H1 (cell line): ENCODE measurements at regions not wholly inside any gene's neighbourhood (a gene's known extent, or its start where the extent isn't known, plus 50 kb on each side); places are given as distances from the start of the nearest gene placed in this dataset.
A peak's percentile ranks its signal among the peaks of the same experiment; 100 is the strongest.

Experiments used
- CTCF ChIA-PET: fragments of 300-600 bp; sonication (Branson Sonifier 250); formaldehyde crosslinking; loops from one replicate; lab custom pipeline; 2021; ENCODE audit not compliant: partially characterized antibody; lab: Charles Lee
- POLR2A ChIA-PET: fragments of 300-600 bp; sonication (Branson Sonifier 250); formaldehyde crosslinking; loops from one replicate; lab custom pipeline; 2021; ENCODE audit warnings: inconsistent platforms; ENCODE audit not compliant: partially characterized antibody; lab: Charles Lee
- DNase-seq, 2 experiments: peaks; one replicate each; pipeline versions ENCODE4 v3.0.0 to v3.0.0-alpha.2; 2010 to 2022; ENCODE audit warnings: low spot score in 2 of 2, low read depth in 1 of 2, mixed read lengths in 1 of 2
- FAIRE-seq: peaks from 2 replicates; lab custom pipeline; 2011; peaks lifted over from hg19 to GRCh38; lab: Jason Lieb, UNC
- H2AFZ ChIP-seq: 2 replicates; pipeline ENCODE4 v1.8.1; 2012; ENCODE audit warnings: low read length, inconsistent platforms
- H2AK5ac ChIP-seq: 2 replicates; pipeline ENCODE4 v1.6.1; 2013; ENCODE audit warnings: low read depth, low read length
- H2BK120ac ChIP-seq: replicated peaks from 2 replicates; pipeline ENCODE3; 2013; ENCODE audit warnings: low read depth, low read length, inconsistent platforms
- H2BK12ac ChIP-seq: 2 replicates; pipeline ENCODE4 v1.6.1; 2013; ENCODE audit warnings: low read depth, low read length
- H2BK15ac ChIP-seq: 2 replicates; pipeline ENCODE4 v1.6.1; 2013; ENCODE audit warnings: low read length
- H2BK20ac ChIP-seq: 2 replicates; pipeline ENCODE4 v1.6.1; 2013; ENCODE audit warnings: low read length
- H2BK5ac ChIP-seq: 2 replicates; pipeline ENCODE4 v1.6.1; 2013; ENCODE audit warnings: low read depth, low read length
- H3K14ac ChIP-seq: 2 replicates; pipeline ENCODE4 v1.6.1; 2013; ENCODE audit warnings: inconsistent platforms; ENCODE audit not compliant: insufficient read length
- H3K18ac ChIP-seq: 2 replicates; pipeline ENCODE4 v1.6.1; 2013; ENCODE audit warnings: low read length; ENCODE audit errors: extremely low read depth
- H3K23ac ChIP-seq: 2 replicates; pipeline ENCODE4 v1.6.1; 2013; ENCODE audit warnings: inconsistent platforms; ENCODE audit not compliant: insufficient read length
- H3K23me2 ChIP-seq: 2 replicates; pipeline ENCODE4 v1.6.1; 2013; ENCODE audit warnings: low read depth, low read length
- H3K27ac ChIP-seq: 2 replicates; pipeline ENCODE4 v1.6.1; 2011; ENCODE audit warnings: low read depth, low read length, inconsistent platforms
- H3K27me3 ChIP-seq, 4 experiments: replicated peaks in 1 of 4; 1 replicate in 1 of 4; 2 replicates in 3 of 4; pipeline versions ENCODE4 v1.6.1 to v1.8.1; 2011 to 2013; ENCODE audit warnings: low read length in 3 of 4, mild to moderate bottlenecking in 3 of 4, inconsistent platforms in 2 of 4, mixed read lengths in 2 of 4, moderate library complexity in 1 of 4; ENCODE audit not compliant: control insufficient read depth in 3 of 4, insufficient read depth in 3 of 4; ENCODE audit errors: extremely low read depth in 1 of 4
- H3K36me3 ChIP-seq, 4 experiments: 2 replicates each; pipeline versions ENCODE4 v1.6.1 to v1.8.1; 2011 to 2013; ENCODE audit warnings: mild to moderate bottlenecking in 4 of 4, low read length in 3 of 4, moderate library complexity in 2 of 4, control low read depth in 1 of 4, inconsistent platforms in 1 of 4; ENCODE audit not compliant: insufficient read depth in 4 of 4, control insufficient read depth in 2 of 4
- H3K4ac ChIP-seq: replicated peaks from 2 replicates; pipeline ENCODE3; 2013; ENCODE audit warnings: low read length, low read depth, mixed read lengths, inconsistent platforms; ENCODE audit not compliant: insufficient read length
- H3K4me1 ChIP-seq, 4 experiments: replicated peaks in 1 of 4; 1 replicate in 1 of 4; 2 replicates in 3 of 4; pipeline versions ENCODE4 v1.6.1 to v1.8.1; 2011 to 2013; ENCODE audit warnings: low read length in 3 of 4, inconsistent platforms in 2 of 4, mixed read lengths in 1 of 4; ENCODE audit not compliant: insufficient read depth in 4 of 4, control insufficient read depth in 3 of 4
- H3K4me2 ChIP-seq, 2 experiments: 2 replicates each; pipeline versions ENCODE4 v1.6.1 to v1.8.1; 2011 to 2013; ENCODE audit warnings: low read depth in 2 of 2, low read length in 2 of 2, control low read depth in 1 of 2, inconsistent platforms in 1 of 2, mild to moderate bottlenecking in 1 of 2; ENCODE audit not compliant: insufficient read depth in 1 of 2
- H3K4me3 ChIP-seq, 4 experiments: fragments of 200-600, 300-600 bp in 1 of 4; sonication (generic), shearing (Covaris generic), sonication (Bioruptor Twin) in 1 of 4; 2 replicates each; pipeline versions ENCODE4 v1.5.1 to v1.8.1; 2011 to 2016; ENCODE audit warnings: low read length in 4 of 4, low read depth in 3 of 4, control low read depth in 2 of 4, inconsistent platforms in 2 of 4, mild to moderate bottlenecking in 2 of 4, mixed read lengths in 1 of 4, moderate library complexity in 1 of 4; ENCODE audit not compliant: insufficient read depth in 2 of 4; ENCODE audit errors: extremely low read depth in 1 of 4
- H3K56ac ChIP-seq: replicated peaks from 2 replicates; pipeline ENCODE3; 2013; ENCODE audit warnings: low read depth, mild to moderate bottlenecking, mixed read lengths, low read length, inconsistent platforms; ENCODE audit not compliant: insufficient read length
- H3K79me1 ChIP-seq: 2 replicates; pipeline ENCODE4 v1.6.1; 2013; ENCODE audit warnings: low read depth, low read length, control low read depth
- H3K79me2 ChIP-seq, 2 experiments: 2 replicates each; pipeline versions ENCODE4 v1.6.1 to v1.8.1; 2012 to 2013; ENCODE audit warnings: low read length in 2 of 2, mild to moderate bottlenecking in 2 of 2, inconsistent platforms in 1 of 2; ENCODE audit not compliant: insufficient read depth in 2 of 2, control insufficient read depth in 1 of 2
- H3K9ac ChIP-seq, 4 experiments: replicated peaks in 1 of 4; 1 replicate in 1 of 4; 2 replicates in 3 of 4; pipeline versions ENCODE4 v1.6.1 to v1.8.1; 2011 to 2013; ENCODE audit warnings: low read depth in 3 of 4, low read length in 3 of 4, control low read depth in 2 of 4, mild to moderate bottlenecking in 2 of 4, moderate library complexity in 2 of 4, inconsistent platforms in 1 of 4; ENCODE audit errors: extremely low read depth in 1 of 4
- H3K9me3 ChIP-seq, 2 experiments: 2 replicates each; pipeline versions ENCODE4 v1.6.1 to v1.8.1; 2012 to 2013; ENCODE audit warnings: mild to moderate bottlenecking in 2 of 2, moderate library complexity in 2 of 2, control low read depth in 1 of 2, inconsistent platforms in 1 of 2, low read depth in 1 of 2, low read length in 1 of 2, mixed read lengths in 1 of 2; ENCODE audit not compliant: insufficient read depth in 2 of 2
- H4K20me1 ChIP-seq, 2 experiments: replicated peaks in 1 of 2; 2 replicates each; pipeline versions ENCODE3 to v1.8.1; 2011 to 2013; ENCODE audit warnings: inconsistent platforms in 2 of 2, low read length in 2 of 2, mild to moderate bottlenecking in 1 of 2; ENCODE audit not compliant: insufficient read depth in 2 of 2, control insufficient read depth in 1 of 2
- H4K5ac ChIP-seq: 2 replicates; pipeline ENCODE4 v1.6.1; 2013; ENCODE audit warnings: low read length, low read depth, mixed read lengths, inconsistent platforms; ENCODE audit not compliant: insufficient read length
- H4K8ac ChIP-seq: 2 replicates; pipeline ENCODE4 v1.8.0; 2013; ENCODE audit warnings: mild to moderate bottlenecking, moderate library complexity, low read length, inconsistent platforms; ENCODE audit not compliant: insufficient read depth; ENCODE audit errors: extremely low read depth
- H4K91ac ChIP-seq: replicated peaks from 2 replicates; pipeline ENCODE3; 2013; ENCODE audit warnings: low read length, mixed read lengths, inconsistent platforms; ENCODE audit not compliant: insufficient read length
- BCL11A ChIP-seq, 2 experiments: IDR thresholded peaks; one replicate each; pipeline ENCODE4 v1.6.1; 2011; ENCODE audit warnings: low read depth in 2 of 2, low read length in 2 of 2, mild to moderate bottlenecking in 2 of 2
- CEBPB ChIP-seq: IDR thresholded peaks from 2 replicates; pipeline ENCODE4 v1.6.1; 2012; ENCODE audit warnings: low read depth, low read length
- CTBP2 ChIP-seq: IDR thresholded peaks from 2 replicates; pipeline ENCODE4 v1.7.0; 2011; ENCODE audit warnings: borderline replicate concordance, mild to moderate bottlenecking, moderate library complexity, mixed read lengths, low read length; ENCODE audit not compliant: insufficient read depth, insufficient read length
- HDAC2 ChIP-seq, 2 experiments: fragments of 300-600 bp in 1 of 2; sonication (generic) in 1 of 2; IDR thresholded peaks; 2 replicates each; pipeline ENCODE4 v1.6.1; 2011 to 2012; ENCODE audit warnings: low read depth in 2 of 2, low read length in 2 of 2, mild to moderate bottlenecking in 2 of 2, moderate library complexity in 2 of 2, borderline replicate concordance in 1 of 2, inconsistent platforms in 1 of 2
- JUN ChIP-seq: IDR thresholded peaks from 2 replicates; pipeline ENCODE4 v1.6.1; 2011; ENCODE audit warnings: low read depth, mild to moderate bottlenecking, improper control_type of control experiment, low read length
- MAFK ChIP-seq: IDR thresholded peaks from 2 replicates; pipeline ENCODE4 v1.6.1; 2012; ENCODE audit warnings: low read depth, mild to moderate bottlenecking, improper control_type of control experiment, low read length
- RNF2 ChIP-seq: fragments of 200-900, 300-1000 bp; sonication (generic); IDR thresholded peaks from 2 replicates; pipeline ENCODE4 v1.7.1; 2016; ENCODE audit warnings: borderline replicate concordance, low read depth, mild to moderate bottlenecking, antibody characterized with exemption, low read length; ENCODE audit not compliant: poor library complexity, severe bottlenecking; ENCODE audit errors: missing control alignments
- SAP30 ChIP-seq: fragments of 300-600 bp; sonication (generic); IDR thresholded peaks from 2 replicates; pipeline ENCODE4 v1.7.1; 2012; ENCODE audit warnings: low read length, moderate library complexity, mild to moderate bottlenecking, inconsistent platforms; ENCODE audit not compliant: insufficient read depth, insufficient replicate concordance
- SP4 ChIP-seq: IDR thresholded peaks from 2 replicates; pipeline ENCODE4 v1.6.1; 2012; ENCODE audit warnings: low read length, inconsistent platforms
- TBP ChIP-seq: IDR thresholded peaks from 2 replicates; pipeline ENCODE4 v1.6.1; 2011; ENCODE audit warnings: low read depth, low read length, improper control_type of control experiment
- TCF12 ChIP-seq: IDR thresholded peaks from 2 replicates; pipeline ENCODE4 v1.6.1; 2011; ENCODE audit warnings: low read depth, mild to moderate bottlenecking, low read length
- WGBS, 2 experiments: shearing (Covaris generic) in 1 of 2; methylation state at CpG; one replicate each; pipeline versions ENCODE4 v1.1.6 to v1.1.7; 2013 to 2015; ENCODE audit warnings: low lambda C conversion rate in 2 of 2, mixed read lengths in 2 of 2, inconsistent platforms in 1 of 2, low coverage in 1 of 2, missing lambda C conversion rate in 1 of 2; ENCODE audit not compliant: insufficient replicate concordance in 2 of 2, insufficient coverage in 1 of 2, insufficient read length in 1 of 2; ENCODE audit errors: extremely low coverage in 1 of 2, missing lambda C conversion rate in 1 of 2; 5-methylcytosine and 5-hydroxymethylcytosine counted together
- TF ChIP-seq, protein P1 (sequence below): IDR thresholded peaks from 2 replicates; pipeline ENCODE4 v1.6.1; 2012; ENCODE audit warnings: inconsistent platforms

DNA sequence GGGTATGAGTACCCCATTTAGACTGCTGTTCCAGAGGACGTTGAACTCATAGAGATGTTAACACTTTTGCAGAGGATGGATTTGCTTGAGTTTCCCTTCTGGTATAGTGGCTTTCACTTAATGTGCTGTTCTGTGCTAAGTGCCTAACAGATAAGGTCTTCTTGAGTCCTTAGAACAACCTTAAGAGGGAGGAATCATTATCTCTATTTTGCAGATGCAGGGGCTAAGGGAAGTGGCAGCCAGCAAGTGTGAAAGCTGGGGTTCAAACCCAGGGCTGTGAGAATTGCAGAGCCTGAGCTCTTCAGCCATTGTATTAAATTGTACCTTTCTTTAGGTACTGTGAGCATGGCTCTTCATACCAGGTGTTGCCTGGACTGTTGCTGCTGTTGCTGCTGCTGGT, 122.1 kb upstream of the NRXN3 start:
- H4K5ac ChIP-seq: no peak overlapping the region
- no peak overlapping the region for H2BK20ac ChIP-seq
- no peaks in the 10 kb centered on the region for H3K79me1 ChIP-seq
- H4K8ac ChIP-seq: no peak overlapping the region
- CTCF ChIA-PET: interaction anchor here (1.2 to 1.5 kb wide), 3 partner anchors 26 to 548 kb away, joined by 3 to 4 read pairs (median 3); no protein-coding TSS in a partner anchor
- H3K4me3 ChIP-seq: no peak overlapping the region
- H2AFZ ChIP-seq: 0 out of 2 replicates have a peak overlapping the region, but pooled peaks have one; percentile 19
- H3K4me2 ChIP-seq: no peak overlapping the region
- FAIRE-seq (no peak), DNase-seq (no peak)
- H4K20me1 ChIP-seq: no peaks in the 10 kb centered on the region
- no peaks in the 10 kb centered on the region; a peak in 1 of 4 replicates for H3K9me3 ChIP-seq
- H2AK5ac ChIP-seq: no peak overlapping the region
- H2BK12ac ChIP-seq: peak overlapping the region; percentile 28; the same call in 1 of the 2 replicates
- no peaks in the 10 kb centered on the region for H3K79me2 ChIP-seq
- no peaks in the 10 kb centered on the region for H3K27me3 ChIP-seq
- no peak overlapping the region for H3K14ac ChIP-seq
- H4K91ac ChIP-seq: no peak overlapping the region
- H3K56ac ChIP-seq: no peak overlapping the region
- no peak overlapping the region for H3K18ac ChIP-seq
- H3K23ac ChIP-seq: no peak overlapping the region
- WGBS, 2 experiments: 100% methylated on average over 1 of the region's 1 CpG; no CpG with 5 or more reads in 1 of the 2 experiments
- no peak overlapping the region for H3K9ac ChIP-seq
- H3K4ac ChIP-seq: no peak overlapping the region
- no peak for TF ChIP-seq MAFK
- no peak for TF ChIP-seq HDAC2 (IDR thresholded peaks at IDR 0.05; ENCODE audit: borderline replicate concordance in 1 of 2, low read depth in 2 of 2, low read length in 2 of 2)
- no peak for TF ChIP-seq TCF12
- TF ChIP-seq RNF2: no peak
- TF ChIP-seq BCL11A (IDR thresholded peaks at IDR 0.05; ENCODE audit: low read depth in 2 of 2, low read length in 2 of 2): no peak
- TF ChIP-seq SAP30: no peak
- TF ChIP-seq, protein P1, sequence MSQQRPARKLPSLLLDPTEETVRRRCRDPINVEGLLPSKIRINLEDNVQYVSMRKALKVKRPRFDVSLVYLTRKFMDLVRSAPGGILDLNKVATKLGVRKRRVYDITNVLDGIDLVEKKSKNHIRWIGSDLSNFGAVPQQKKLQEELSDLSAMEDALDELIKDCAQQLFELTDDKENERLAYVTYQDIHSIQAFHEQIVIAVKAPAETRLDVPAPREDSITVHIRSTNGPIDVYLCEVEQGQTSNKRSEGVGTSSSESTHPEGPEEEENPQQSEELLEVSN: no peak
- TF ChIP-seq TBP: no peak
- TF ChIP-seq CTBP2: no peak
- no peak for TF ChIP-seq CEBPB
- no peak for TF ChIP-seq JUN
- no peak for TF ChIP-seq SP4
- H3K27ac ChIP-seq: no peak overlapping the region
- no peaks in the 10 kb centered on the region for H3K36me3 ChIP-seq
- no peaks in the 10 kb centered on the region for H3K4me1 ChIP-seq
- POLR2A ChIA-PET: no interaction called here
- no peak overlapping the region for H2BK15ac ChIP-seq
- H2BK5ac ChIP-seq: no peak overlapping the region
- no peaks in the 10 kb centered on the region for H3K23me2 ChIP-seq
- no peak overlapping the region for H2BK120ac ChIP-seq
